Mononuclear cell (primary cell): ENCODE measurements at regions not wholly inside any gene's neighbourhood (a gene's known extent, or its start where the extent isn't known, plus 50 kb on each side); places are given as distances from the start of the nearest gene placed in this dataset.

ENCODE experiments used
- H3K27me3 ChIP-seq: 2 replicates; pipeline ENCODE4 v1.6.0; 2011; ENCODE audit warnings: low read length, control low read depth; ENCODE audit not compliant: insufficient read depth
- H3K4me1 ChIP-seq: 2 replicates; pipeline ENCODE4 v1.5.1; 2011; ENCODE audit warnings: mild to moderate bottlenecking, low read length, control low read depth; ENCODE audit not compliant: insufficient read depth
- H3K4me3 ChIP-seq: 2 replicates; pipeline ENCODE4 v1.5.1; 2011; ENCODE audit warnings: mild to moderate bottlenecking, low read length, moderate library complexity
- H3K9me3 ChIP-seq: 2 replicates; pipeline ENCODE4 v1.5.1; 2011; ENCODE audit warnings: low read depth, mild to moderate bottlenecking, control low read depth, low read length

GRCh38 chr3:176431991-176432390 lies 765.3 kb downstream of the TBL1XR1 start:
- Histone ChIP-seq H3K27me3 (no peaks in the 10 kb centered on the region), H3K4me1 (no peaks in the 10 kb centered on the region), H3K9me3 (no peaks in the 10 kb centered on the region), H3K4me3 (no peak overlapping the region)

DNA sequence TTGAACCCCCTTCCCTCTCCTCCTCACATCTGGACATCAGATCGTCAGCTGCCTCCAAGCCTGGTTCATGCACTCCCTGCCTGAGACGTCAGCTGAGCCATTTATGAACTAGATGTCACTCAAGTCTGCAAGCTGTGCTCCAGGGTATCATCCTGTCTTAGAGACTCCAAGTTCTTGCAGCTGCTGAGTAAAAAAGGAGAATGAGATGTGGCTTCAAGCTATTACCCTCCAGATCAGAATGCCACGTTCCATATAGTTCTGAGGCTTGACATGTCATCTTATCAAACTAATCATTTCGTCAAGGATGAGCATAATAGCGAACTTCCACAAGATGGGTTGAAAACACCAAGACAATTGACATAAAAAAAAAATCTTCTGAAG lies 766.3 kb downstream of the TBL1XR1 start:
- H3K27me3 ChIP-seq: no peaks in the 10 kb centered on the region
- H3K4me3 ChIP-seq: no peak overlapping the region
- no peaks in the 10 kb centered on the region for H3K9me3 ChIP-seq
- H3K4me1 ChIP-seq: no peaks in the 10 kb centered on the region

DNA sequence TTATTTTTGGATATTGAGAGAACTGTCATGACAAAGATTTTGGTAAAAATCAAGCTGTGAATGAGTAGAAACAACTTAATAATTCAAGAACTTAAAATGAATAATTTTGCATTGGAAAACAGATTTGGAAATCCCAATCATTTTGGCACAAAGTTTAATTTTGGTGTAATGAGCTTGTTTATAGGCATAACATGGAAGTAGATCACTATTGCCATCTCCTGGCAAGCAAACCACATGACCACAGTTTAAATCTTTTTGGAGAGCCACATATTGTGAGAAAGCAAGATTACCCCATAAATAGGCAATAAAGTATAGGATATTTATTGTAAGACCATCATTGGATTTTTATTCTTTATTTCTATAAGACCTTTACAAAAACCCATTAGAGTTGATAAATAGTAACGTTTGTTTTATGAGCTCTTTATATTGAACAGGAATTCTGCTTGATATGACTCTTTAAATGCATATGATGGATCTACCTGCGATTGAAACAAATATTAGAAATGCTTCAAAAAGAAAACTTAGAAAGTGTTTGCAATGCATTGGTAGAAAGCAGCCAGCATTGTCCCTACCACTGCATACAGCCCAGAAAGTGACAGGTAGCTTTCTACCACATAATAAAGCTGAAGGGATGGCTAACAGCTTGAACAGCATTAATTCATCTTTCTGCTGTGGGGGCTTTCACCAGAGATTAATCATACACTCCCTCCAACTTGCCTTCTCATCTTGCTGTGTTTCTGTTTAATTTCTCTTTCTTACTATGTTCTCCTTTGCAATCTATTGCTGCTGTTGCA lies 766.8 kb downstream of the TBL1XR1 start:
- H3K27me3 ChIP-seq: no peaks in the 10 kb centered on the region
- no peaks in the 10 kb centered on the region for H3K4me1 ChIP-seq
- no peak overlapping the region for H3K4me3 ChIP-seq
- H3K9me3 ChIP-seq: no peaks in the 10 kb centered on the region

GRCh38 chr3:176428552-176428951 lies 768.7 kb downstream of the TBL1XR1 start:
- Histone ChIP-seq H3K4me1 (no peaks in the 10 kb centered on the region), H3K9me3 (no peaks in the 10 kb centered on the region), H3K27me3 (no peaks in the 10 kb centered on the region), H3K4me3 (no peak overlapping the region)

- no peaks in the 10 kb centered on the region for H3K4me1 ChIP-seq
- no peak overlapping the region for H3K4me3 ChIP-seq
- H3K9me3 ChIP-seq: no peaks in the 10 kb centered on the region
- no peaks in the 10 kb centered on the region for H3K27me3 ChIP-seq
Measured at GRCh38 chr3:176426371-176426770, 770.9 kb downstream of the TBL1XR1 start.

GRCh38 chr3:176416870-176417269 lies 780.4 kb downstream of the TBL1XR1 start:
- Histone ChIP-seq H3K27me3 (no peaks in the 10 kb centered on the region), H3K9me3 (no peaks in the 10 kb centered on the region), H3K4me1 (no peaks in the 10 kb centered on the region)

GRCh38 chr3:176415661-176416295 lies 781.5 kb downstream of the TBL1XR1 start:
- Histone ChIP-seq H3K4me3 (no peak overlapping the region), H3K4me1 (no peaks in the 10 kb centered on the region), H3K27me3 (no peaks in the 10 kb centered on the region), H3K9me3 (no peaks in the 10 kb centered on the region)

More at GRCh38 chr3:176416870-176417269, 780.4 kb downstream of the TBL1XR1 start:
- no peak overlapping the region for H3K4me3 ChIP-seq

DNA sequence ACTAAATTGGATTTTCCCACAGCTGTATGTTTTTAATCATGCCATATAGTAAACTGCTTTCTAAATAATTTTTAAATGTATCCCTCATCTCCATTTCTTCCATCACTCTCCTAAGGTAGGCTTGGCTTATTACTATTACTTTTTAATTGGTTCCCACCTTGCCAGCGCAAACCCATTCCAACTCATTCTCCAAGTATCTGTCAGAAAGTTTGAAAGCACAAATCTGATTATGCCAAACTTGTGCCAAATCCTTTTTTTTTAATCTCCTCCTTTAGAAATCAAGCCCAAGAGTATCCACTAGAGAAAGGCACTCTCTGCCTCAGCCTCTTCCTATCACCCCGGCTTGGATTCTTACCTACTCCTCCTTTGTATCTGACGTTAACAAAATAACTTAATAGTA lies 784.5 kb downstream of the TBL1XR1 start:
- H3K4me1 ChIP-seq: no peaks in the 10 kb centered on the region
- no peak overlapping the region for H3K4me3 ChIP-seq
- no peaks in the 10 kb centered on the region for H3K9me3 ChIP-seq
- no peaks in the 10 kb centered on the region for H3K27me3 ChIP-seq

DNA sequence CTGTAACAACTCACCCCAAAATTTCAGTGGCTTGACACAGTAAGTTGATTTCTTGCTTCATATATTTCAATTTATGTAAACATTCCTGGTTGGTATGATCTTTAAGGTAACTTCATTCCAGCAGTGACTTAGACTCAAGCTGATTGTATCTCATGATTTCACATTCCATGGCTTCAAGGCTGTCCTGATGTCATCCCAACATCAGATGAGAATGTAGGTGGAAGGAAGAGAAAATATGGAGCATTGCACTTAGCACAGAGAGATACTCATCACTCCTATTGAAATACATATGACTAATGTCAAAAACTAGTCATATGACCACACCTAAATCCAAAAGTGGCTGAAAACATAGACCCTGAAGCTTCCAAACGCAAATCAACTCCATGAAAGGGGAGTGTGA lies 793.8 kb downstream of the TBL1XR1 start:
- Histone ChIP-seq H3K27me3 (no peaks in the 10 kb centered on the region), H3K4me3 (no peak overlapping the region), H3K4me1 (no peaks in the 10 kb centered on the region), H3K9me3 (no peaks in the 10 kb centered on the region)

DNA sequence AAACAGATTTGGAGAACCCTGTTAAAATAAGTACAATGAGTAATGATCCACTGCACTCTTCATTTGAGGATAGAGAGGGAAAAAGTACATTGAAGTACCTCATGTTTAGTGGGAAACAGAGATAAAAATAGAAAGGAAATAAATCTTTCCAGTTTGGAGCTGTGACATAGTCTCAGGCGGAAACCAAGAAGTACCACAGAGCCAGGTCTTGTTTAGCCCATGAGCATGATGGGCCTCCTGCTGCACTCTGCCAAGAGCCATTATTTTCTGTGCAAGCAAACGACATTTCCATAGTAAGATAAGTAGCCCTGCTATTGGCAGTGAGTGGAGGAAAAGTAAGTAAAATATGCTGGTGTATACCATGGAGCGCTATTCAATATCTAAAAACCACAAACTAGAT lies 796.1 kb downstream of the TBL1XR1 start:
- Histone ChIP-seq H3K4me1 (no peaks in the 10 kb centered on the region), H3K9me3 (no peaks in the 10 kb centered on the region), H3K4me3 (no peak overlapping the region), H3K27me3 (no peaks in the 10 kb centered on the region)

GRCh38 chr3:176399193-176399592 lies 798.1 kb downstream of the TBL1XR1 start:
- Histone ChIP-seq H3K27me3 (no peaks in the 10 kb centered on the region), H3K9me3 (no peaks in the 10 kb centered on the region), H3K4me3 (no peak overlapping the region), H3K4me1 (no peaks in the 10 kb centered on the region)

- no peaks in the 10 kb centered on the region for H3K4me1 ChIP-seq
- no peaks in the 10 kb centered on the region for H3K27me3 ChIP-seq
- no peaks in the 10 kb centered on the region for H3K9me3 ChIP-seq
- H3K4me3 ChIP-seq: no peak overlapping the region
Measured at GRCh38 chr3:176395240-176395639, 802.0 kb downstream of the TBL1XR1 start.

GRCh38 chr3:176378789-176379188 lies 818.5 kb downstream of the TBL1XR1 start:
- Histone ChIP-seq H3K9me3 (no peaks in the 10 kb centered on the region), H3K27me3 (no peaks in the 10 kb centered on the region), H3K4me1 (no peaks in the 10 kb centered on the region), H3K4me3 (no peak overlapping the region)

DNA sequence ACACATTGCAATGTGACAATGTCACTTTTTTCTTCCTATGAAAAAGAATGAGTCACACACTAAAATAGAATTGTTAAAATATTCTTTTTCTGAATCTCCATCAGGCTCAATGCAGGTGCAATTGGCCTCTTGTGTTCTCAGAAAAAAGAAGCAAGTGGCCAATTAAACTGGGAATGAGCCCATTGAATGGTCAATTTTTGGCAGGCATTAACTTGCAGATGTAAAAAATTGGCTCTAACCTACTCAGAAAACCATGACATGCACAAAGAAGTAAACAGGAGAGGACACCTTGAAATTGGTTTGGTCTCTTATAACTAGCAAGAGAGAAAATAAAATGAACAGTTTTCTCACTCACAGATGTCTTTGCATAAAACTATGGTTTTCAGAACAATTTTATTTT lies 820.8 kb downstream of the TBL1XR1 start:
- H3K4me1 ChIP-seq: no peaks in the 10 kb centered on the region
- no peaks in the 10 kb centered on the region for H3K9me3 ChIP-seq
- H3K27me3 ChIP-seq: no peaks in the 10 kb centered on the region
- no peak overlapping the region for H3K4me3 ChIP-seq

- H3K4me1 ChIP-seq: no peaks in the 10 kb centered on the region
- H3K27me3 ChIP-seq: no peaks in the 10 kb centered on the region
- no peak overlapping the region for H3K4me3 ChIP-seq
- H3K9me3 ChIP-seq: no peaks in the 10 kb centered on the region
Measured at GRCh38 chr3:176375519-176375918, 821.8 kb downstream of the TBL1XR1 start.

DNA sequence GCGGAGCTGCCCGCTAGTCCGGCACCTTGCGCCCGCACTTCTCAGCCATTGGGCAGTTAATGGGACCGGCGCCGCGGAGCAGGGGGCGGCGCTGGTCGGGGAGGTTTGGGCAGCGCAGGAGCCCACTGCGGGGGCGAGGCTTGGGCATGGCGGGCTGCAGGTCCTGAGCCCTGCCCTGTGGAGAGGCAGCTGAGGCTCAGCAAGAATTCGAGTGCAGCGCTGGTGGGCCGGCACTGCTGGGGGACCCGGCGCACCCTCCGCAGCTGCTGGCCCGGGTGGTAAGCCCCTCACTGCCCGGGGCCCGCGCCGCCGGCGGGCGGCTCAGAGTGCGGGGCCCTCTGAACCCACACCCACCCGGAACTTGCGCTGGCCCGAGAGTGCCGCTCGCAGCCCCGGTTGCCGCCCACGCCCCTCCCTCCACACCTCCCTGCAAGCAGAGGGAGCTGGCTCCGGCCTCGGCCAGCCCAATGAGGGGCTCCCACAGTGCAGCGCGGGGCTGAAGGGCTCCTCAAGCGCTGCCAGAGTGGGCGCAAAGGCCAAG lies 835.0 kb downstream of the TBL1XR1 start:
- Histone ChIP-seq H3K9me3 (no peaks in the 10 kb centered on the region), H3K4me1 (no peaks in the 10 kb centered on the region), H3K4me3 (no peak overlapping the region), H3K27me3 (no peaks in the 10 kb centered on the region)
